NCI-H1417 treated with DMSO at 0.1 percent for 48 hours (cell line): ENCODE measurements at regions not wholly inside any gene's neighbourhood (a gene's known extent, or its start where the extent isn't known, plus 50 kb on each side); places are given as distances from the start of the nearest gene placed in this dataset.

Experiments
- DNase-seq: peaks from one replicate; lab custom pipeline; 2025; lab: John Stamatoyannopoulos, UW

- no peak for DNase-seq
These were observed 235.6 kb downstream of the OMA1 start for GRCh38 chr1:58310881-58311280.

DNA sequence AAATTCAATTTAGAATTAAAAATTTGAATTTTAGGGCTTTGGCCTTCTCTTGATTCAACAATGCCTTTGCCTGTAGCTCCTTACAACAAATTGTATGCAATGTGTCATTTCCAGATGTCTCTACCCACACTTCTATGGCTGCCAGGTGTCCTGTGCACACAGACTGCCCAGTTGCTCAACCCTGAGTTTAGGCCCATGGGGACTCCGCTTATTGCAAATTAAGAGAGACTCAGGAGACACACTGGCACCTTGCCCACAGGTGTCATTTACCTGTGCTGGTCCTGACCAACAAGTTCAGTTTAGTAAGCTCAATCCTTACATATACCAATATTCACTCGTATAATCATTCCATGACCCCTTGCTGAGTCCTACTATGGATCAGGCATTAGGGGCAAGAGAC lies 236.1 kb downstream of the OMA1 start:
- no peak for DNase-seq

DNA sequence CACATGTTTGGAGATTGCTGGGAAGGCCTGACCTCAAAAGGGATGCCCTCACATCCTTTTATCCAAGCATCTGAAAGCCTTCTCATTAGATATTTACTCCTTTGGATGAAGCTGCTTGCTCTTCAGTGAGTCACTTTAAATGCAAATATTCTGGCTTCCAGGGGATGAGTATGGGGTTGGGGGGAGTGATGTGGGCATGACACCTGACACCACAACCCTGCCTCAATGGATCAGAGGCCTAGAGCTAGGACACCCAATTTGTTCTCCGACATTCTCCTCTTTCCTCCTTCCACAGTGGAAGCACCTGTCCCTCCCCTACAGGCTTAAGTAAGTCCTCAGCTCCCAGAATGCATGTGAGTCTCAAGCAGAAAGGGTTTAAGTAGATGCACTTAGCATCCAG lies 238.3 kb downstream of the OMA1 start:
- DNase-seq = no peak

- DNase-seq = no peak
These were observed 239.1 kb downstream of the OMA1 start for GRCh38 chr1:58307431-58307830.

GRCh38 chr1:58305622-58306021 lies 240.9 kb downstream of the OMA1 start:
- DNase-seq = no peak

DNA sequence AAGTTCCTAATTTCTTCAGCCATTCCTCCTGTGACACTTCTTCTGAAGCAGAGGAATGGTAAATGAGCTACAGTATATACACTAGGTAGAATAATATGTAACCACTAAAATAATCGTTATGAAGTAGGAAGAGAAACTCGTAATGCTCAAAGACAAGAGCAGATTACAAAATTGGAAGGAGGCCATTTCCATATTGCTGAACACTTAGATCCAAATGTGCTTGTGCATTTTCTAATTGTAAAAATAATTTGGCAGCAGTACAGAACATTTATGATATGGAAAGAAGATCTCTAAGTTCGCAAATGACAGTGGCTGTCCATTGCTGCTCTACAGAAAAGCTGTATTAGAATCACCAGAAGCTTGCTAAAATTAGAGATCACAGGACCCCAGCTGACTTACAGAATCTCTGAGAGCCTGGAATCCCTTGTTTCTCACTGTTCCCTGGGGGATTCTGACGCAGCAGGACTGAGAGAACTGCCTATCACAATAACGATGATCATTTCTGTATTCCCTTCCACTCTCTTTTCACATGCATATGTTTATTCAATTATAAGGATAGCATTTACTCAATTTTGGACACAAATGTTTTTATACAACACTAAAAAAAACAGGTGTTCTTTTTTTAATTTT lies 242.1 kb downstream of the OMA1 start:
- DNase-seq = no peak

DNA sequence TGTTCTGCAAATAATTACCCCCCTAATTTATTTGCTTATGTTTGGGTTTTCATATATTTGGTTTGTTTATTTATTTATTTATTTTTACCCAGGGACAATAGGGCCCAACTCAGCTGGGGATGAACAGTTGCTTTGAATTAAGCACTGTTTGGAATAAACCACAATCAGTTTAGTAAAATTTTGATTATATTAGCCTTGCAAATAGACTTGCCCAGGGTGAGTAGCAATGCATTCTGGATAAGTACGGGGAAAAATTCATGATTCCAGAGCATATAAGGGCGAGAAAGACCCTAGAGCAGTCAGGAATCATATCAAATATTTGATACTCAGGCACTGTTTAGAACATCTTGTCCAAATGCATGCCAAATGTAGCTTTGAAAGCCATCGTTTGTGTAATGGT lies 242.7 kb downstream of the OMA1 start:
- DNase-seq = no peak

GRCh38 chr1:58293388-58293787 lies 253.1 kb downstream of the OMA1 start:
- no peak for DNase-seq

DNA sequence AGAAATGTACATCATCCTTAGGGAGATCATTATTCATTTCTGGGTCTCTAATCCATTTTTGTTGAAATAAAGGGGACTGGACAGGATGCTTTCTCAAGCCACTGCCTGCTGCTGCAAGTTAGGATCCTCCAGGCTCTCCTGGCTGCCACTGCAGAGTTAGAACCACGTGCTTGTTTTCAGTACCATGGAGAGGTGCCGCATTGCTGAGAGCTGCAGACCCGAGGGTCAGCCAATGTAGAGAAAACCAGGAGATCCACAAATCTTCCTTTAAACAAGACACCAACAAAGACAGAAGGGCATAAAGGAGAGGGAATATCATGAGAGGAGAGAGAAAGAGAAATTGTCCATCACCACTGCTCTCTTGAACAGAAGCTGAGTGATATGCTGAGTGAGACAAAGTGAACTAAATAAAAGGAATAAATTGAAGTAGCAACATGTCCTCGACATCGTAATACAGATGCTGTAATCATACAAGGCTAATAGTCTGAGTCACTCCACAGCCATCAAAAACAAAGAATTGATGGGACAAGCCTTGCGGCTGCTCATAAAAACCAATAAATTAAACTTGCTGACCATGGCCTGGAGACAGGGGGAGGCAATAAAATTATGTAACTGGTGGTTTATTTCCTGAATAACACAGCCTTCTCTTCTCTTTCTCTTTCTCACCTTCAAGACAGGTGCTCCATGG lies 255.7 kb downstream of the OMA1 start:
- DNase-seq = no peak

DNA sequence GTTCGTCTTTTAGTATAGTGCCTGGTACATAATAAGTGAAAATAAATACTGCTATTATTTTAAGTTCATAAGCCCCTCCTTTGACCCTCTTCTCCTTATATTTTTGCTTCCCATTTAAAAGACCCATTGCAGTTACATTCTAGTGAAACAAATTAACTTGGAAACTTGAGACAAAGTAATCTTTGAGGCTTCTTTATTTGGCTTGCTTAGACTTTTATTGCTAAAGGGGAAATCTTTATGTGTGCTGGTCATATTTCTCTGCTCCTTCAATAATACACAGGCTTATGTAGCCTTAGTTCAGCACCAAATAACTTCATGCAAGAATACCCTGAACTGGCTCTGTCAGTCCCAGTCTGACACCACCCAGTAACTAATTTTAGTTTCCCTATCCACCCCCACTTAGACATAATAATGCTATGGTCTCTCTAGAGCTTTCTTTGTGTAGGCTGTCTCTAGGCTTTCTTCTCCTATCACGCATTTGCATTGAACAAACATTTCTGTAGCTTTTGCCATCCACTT lies 257.8 kb downstream of the OMA1 start:
- no peak for DNase-seq

DNA sequence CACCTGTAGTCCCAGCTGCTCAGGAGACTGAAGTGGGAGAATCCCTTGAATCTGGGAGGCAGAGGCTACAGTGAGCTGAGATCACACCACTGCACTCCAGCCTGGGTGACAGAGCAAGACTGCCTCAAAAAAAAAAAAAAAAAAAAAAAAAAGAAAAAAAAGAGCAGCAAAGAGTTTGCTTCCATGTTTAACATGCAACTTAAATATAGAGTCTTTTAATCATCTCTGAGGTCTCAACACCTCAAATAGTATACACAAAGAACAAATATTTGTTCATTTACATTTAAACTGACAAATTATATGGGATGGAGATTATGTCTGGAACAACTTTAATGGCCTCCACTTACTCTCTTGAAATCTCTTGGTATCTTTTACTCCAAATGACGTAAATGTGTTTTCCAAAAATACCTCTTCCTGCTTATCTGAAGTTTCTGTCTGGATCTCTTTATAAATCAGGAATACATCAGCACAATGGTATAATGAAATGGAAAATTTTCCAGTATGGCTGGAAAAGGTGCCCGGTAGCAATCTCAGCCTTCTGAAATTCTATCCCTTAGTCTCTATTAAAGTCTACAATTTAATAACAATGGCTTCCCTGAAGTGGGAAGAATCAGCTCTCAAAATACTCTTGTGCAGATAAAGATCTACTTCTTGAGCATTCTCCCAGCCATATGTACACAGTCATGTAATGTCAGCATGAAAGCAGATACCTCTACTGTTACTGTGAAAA lies 258.5 kb downstream of the OMA1 start:
- DNase-seq = no peak

GRCh38 chr1:58284225-58284510 lies 262.4 kb downstream of the OMA1 start:
- no peak for DNase-seq

DNA sequence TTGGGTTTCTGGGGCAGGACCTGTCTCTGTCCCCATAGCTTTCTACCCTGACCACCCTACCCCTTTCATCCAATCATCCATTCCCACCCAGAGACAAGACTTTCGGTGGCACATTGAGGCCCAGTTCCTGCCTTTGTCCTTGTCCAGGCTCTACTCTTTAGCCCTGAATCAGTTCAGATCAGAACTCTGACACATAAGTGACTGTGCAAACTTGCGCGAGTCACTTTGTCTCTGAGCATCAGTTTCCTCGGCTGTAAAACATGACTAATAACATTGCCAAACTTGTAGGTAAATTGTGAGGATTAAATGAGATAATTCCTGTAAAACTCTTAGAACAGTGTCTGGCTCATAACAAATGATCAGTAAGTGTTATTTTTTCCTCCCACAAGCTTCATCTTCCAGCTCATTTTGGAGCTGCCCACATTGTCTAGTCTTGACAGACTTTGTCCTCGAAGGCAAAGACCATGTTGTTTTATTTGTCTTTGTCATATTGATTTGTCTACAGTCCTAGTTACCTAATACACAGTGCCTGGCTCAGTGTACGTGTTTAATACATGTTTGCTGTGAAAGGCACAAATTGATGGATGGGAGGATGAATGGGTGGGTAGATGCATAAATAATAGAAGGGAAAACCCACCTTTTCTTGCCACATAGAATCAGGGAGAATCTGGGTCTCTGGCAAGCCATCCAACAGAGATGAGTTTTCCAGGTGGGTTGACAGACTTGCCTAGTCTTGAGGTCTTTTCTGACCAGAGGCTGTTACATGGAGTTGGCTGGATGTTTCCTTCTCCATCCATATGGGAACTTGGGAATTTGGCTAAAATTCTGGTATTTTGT lies 262.9 kb downstream of the OMA1 start:
- no peak for DNase-seq

GRCh38 chr1:58282623-58283387 lies 263.7 kb downstream of the OMA1 start:
- no peak for DNase-seq

DNA sequence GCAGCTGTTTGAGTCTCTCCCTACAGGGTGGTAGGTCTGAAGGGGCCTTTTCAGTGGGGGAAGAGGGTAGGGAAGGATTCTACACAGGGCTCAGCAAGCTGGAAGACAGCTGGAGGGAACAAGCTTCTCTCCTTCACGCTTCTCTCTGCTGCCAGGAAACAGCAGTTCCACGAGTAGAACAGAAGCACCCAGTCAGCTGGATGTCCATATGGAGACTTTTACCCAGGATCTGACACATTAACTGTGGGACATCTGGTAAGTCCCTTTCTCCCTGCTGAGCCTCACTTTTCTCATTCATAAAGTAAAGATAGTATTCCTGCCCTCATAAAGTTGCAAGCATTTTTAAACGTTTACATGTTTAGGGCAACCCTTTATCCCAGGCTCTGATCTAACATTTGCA lies 280.3 kb downstream of the OMA1 start:
- no peak for DNase-seq

- DNase-seq = no peak
These were observed 282.1 kb downstream of the OMA1 start for GRCh38 chr1:58264462-58264861.

DNA sequence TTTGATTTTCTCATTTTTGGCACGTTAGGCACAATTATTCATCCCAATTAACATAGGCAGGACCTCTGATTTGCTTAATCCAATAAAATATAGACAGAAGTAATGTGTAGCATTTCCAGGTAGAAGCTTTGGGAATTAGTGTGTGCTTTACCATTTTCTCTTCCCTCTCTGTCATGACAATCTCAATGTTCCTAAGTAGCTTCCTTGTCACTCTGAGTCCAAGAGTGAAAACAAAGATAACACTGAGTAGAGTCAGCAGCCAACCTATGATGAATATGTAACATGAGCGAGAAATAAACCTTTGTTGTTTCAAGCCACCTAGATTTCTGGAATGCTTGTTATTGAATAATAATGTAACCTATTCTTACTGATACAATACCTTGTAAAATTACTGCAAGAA lies 283.8 kb downstream of the OMA1 start:
- no peak for DNase-seq

DNA sequence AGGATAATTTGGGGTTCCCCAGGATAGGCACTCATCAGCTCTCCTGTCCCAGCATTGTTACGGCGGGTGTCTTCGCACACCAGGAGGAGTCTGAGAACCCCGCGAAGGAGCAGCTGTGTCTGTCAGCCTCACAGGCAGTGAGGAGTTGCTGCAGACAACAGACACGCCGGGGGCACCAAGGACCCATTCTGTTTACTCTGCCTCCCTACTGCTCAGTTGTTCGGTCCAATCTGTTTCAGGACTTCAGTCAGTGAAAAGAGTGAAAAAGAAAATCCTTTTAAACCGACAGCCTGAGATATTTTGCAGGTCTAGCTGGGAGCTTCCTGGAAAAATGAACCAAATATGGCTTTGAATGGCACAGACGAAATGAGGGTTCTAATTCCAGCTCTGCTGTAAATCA lies 288.4 kb downstream of the OMA1 start:
- no peak for DNase-seq

DNA sequence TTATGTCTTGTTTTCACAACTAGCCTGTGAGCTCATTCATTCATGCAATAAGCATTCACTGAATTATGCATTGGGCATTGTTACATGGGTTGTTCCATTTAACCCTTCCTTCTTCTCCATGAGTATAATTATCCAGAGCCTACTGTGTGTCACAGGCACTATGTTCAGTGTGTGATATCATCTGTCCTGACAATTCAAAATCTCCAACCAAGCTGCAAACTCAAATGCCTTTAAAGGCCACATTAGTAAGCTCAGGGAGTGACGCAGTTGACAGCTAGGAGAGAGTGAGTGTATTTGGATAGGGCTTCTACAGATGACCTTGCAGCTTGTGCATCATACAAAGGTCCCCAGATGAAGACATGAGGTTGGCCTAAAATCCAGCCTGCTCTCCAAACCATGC lies 289.5 kb downstream of the OMA1 start:
- no peak for DNase-seq

DNA sequence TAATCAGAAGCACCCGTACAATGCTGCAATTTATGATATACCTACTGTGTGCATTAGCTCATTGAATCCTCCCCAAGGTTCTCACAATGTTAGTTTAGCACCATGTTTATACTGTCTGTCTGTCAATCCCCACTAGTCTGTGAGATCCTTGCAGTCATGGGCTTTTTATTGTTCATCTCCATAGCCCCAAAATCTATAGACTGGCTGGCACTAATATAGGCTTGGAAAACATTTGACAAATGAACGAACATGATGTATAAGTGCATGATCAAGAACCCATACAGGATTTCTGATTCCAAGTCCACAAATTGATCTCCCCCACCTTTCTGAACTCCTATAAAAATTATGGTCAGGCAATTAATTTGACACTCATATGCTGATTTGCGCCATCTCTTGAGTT lies 290.0 kb downstream of the OMA1 start:
- DNase-seq = no peak

GRCh38 chr1:58256041-58256440 lies 290.5 kb downstream of the OMA1 start:
- DNase-seq = no peak

DNA sequence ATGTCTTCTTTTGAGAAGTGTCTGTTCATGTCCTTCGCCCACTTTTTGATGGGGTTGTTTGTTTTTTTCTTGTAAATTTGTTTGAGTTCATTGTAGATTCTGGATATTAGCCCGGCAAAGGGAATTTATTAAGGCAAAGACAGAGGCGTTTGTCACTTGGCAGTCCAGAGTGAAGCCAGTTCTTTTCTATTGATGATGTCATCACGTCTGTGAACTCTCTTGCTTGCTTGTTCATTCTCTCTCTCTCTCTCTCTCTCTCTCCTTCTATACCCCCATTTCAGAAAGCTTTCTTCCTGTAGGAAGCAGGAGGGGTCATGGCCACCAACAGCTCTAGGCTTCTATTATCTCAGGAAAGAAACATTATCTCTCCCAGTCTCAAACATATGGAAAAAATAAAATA lies 291.3 kb downstream of the OMA1 start:
- DNase-seq = no peak
